HG03060 (cell line): ENCODE measurements at regions not wholly inside any gene's neighbourhood (a gene's known extent, or its start where the extent isn't known, plus 50 kb on each side); places are given as distances from the start of the nearest gene placed in this dataset.
"Not testable (repeated sequence)": the region's sequence is repeated elsewhere in the genome, so short reads cannot be mapped to it uniquely, and the experiment has no call there.

Source experiments
- ATAC-seq: cut with Tn5 transposase; IDR thresholded peaks from one replicate; pipeline ENCODE4 v1.9.1; 2021; ENCODE audit warnings: low read depth, moderate number of reproducible peaks; ENCODE audit not compliant: unreplicated experiment

GRCh38 chr6:135644394-135644793, 146.9 kb upstream of the AHI1 start:
- no peak for ATAC-seq

DNA sequence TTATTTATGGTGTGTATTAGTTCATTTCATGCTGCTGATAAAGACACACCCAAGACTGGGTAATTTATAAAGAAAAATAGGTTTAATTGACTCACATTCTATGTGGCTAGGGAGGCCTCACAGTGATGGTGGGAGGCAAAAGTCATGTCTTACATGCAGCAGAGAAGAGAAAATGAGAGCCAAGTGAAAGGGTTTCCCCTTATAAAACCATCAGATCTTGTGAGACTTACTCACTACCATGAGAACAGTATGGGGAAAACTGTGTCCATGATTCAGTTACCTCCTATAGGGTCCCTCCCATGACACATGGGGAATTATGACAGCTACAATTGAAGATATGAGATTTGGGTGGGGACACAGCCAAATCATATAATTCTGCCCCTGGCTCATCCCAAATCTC, 150.0 kb upstream of the AHI1 start:
- no peak for ATAC-seq

- ATAC-seq, result peak; percentile 99
These were observed 154.6 kb upstream of the AHI1 start for GRCh38 chr6:135651964-135652755.

DNA sequence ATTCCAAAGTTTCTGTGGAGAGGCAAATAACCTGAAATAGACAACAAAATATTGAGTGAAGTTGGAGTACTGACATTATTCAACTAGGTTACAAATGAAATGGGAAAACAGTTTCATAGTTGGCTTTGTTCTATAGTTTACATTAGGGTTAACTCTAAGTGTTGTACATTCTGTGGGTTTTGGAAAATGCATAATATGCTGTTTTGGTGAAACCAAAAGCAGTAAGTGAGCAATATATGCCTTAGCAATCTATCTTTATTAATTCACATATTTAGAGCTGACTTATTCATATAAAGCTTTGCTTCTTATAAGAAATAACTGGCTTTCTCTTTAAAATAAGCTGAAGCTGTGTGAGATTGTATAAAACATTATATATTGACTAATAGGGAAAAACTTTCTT, 157.5 kb upstream of the AHI1 start:
- ATAC-seq, result no peak

DNA sequence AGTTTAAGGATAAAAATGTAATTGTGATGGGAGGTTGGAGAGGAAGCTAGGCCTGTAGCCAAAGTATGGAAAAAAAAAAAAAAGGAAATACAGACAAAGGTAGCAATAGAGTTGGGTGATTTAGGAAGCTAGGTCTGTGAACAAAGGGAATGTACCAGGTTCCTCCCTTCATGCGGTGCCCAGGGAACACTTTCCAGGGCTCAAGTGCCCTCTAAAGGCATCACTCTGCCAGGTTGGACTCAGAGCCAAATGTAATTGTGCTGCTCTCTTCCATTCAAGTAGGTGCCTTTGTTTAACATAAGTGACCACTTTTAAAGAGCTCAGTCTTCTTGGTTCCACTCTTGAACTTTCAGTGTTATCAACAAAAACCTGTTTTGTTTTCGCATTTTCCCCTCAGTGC, 159.7 kb upstream of the AHI1 start:
- ATAC-seq, result no peak

GRCh38 chr6:135658481-135658880, 160.9 kb upstream of the AHI1 start:
- no peak for ATAC-seq

GRCh38 chr6:135658916-135659315, 161.4 kb upstream of the AHI1 start:
- no peak for ATAC-seq

GRCh38 chr6:135664527-135664926, 167.0 kb upstream of the AHI1 start:
- no peak for ATAC-seq

DNA sequence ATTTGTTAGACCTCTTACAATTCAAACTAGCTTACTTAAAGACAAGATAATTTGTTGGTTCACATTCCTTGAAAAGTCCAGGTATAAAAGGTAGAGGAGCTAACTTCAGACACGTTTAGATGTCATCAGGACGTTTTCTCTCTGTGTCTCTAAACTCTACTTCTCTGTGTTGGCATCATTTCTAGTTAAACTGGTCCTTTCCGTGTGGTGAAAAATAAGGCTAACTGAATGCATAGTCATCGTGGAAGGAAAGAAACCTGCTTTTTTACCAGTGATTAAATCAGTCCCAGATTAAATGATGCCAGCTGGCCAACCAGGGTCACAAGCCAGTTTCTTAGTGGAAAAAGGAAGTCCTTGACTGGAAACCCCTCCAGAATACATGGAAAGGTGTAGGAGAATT, 168.4 kb upstream of the AHI1 start:
- no peak for ATAC-seq

- ATAC-seq, result no peak
These were observed 170.3 kb upstream of the AHI1 start for GRCh38 chr6:135667691-135668455.

- ATAC-seq, result no peak
These were observed 174.7 kb upstream of the AHI1 start for GRCh38 chr6:135672256-135672655.

- ATAC-seq, result no peak
These were observed 176.2 kb upstream of the AHI1 start for GRCh38 chr6:135673501-135674309.

DNA sequence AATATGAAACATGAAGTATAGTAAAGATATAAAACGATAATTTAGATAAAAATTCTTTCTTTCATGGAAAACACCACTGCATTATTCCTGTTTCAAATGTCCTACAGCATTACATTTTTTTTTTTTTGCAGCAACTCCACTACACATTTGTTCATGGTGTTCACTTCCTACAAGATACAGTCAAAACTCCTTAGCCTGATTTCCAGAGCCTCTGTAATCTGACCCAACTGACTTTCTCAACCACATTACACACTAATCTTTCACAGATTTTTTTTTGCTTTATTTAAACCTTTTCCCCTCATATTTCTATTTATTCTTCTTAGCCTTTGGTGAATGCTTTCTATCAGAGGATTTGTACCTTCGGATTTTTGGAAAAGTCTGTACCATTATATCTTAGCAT, 176.5 kb upstream of the PDE7B start:
- no peak for ATAC-seq

GRCh38 chr6:135675862-135676261, 175.6 kb upstream of the PDE7B start:
- no peak for ATAC-seq

GRCh38 chr6:135680964-135681913, 170.3 kb upstream of the PDE7B start:
- ATAC-seq, result no peak

GRCh38 chr6:135686784-135687301, 164.7 kb upstream of the PDE7B start:
- no peak for ATAC-seq

DNA sequence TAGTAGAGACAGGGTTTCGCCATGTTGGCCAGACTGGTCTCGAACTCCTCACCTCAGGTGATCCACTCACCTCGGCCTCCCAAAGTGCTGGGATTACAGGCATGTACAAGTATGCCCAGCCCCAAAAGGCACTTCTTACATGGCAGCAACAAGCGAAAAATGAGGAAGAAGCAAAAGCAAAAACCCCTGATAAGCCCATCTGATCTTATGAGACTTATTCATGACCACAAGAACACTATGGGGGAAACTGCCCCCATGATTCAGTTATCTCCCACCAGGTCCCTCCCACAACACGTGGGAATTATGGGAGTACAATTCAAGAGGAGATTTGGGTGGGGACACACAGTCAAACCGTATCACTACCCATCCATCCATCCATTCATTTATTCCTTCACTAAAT, 163.0 kb upstream of the PDE7B start:
- not testable (repeated sequence) for ATAC-seq

DNA sequence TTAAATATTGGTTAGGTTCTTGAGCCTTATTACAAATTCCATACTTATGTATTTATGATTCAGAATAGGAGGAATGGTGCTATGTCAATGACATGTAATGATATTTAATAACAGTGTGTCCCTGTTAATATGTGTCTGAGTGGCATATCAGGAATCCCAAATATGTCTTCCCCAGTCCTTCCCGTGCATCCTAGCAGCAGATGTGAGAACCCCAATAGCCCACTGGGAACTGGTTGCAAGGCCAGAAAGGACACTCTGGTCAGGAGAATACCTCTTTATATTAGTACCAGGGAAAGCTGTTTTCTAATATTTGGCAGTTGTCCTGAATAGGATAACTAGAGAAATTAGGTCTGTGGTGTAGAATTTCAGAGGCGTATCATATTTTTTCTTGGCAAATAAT, 159.1 kb upstream of the PDE7B start:
- no peak for ATAC-seq

DNA sequence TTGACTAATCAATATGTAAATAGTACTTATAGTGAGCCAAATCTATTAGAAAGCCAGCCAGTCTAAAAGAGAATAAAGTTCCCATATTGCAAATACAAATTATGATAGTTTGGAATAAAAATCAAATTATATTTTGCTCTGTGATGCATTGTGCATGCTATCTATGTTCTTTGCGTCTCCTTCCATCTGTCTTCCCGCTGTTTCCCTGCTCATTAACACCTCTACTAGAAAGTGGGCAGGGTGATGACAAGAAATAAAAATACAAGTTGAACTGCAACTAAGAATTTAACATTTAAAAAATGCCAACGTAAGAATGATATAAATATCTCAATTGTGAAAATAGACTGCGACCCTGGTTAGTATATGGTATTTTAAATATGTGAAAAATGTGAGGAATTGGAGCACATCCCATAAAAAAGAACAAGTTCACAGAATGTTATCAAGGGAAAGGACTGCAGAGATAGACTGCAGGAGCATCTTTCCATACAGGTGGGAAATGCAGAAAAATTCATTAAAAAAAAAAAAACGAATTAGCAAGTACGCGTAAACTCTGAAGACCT, 157.6 kb upstream of the PDE7B start:
- no peak for ATAC-seq

- no peak for ATAC-seq
These were observed 151.8 kb upstream of the PDE7B start for GRCh38 chr6:135699705-135700104.
